Liver (tissue), 8 donors: ENCODE measurements at regions not wholly inside any gene's neighbourhood (a gene's known extent, or its start where the extent isn't known, plus 50 kb on each side); places are given as distances from the start of the nearest gene placed in this dataset.

Source experiments
- DNase-seq: peaks from one replicate; pipeline ENCODE4 v3.0.0-alpha.2; 2017; ENCODE audit warnings: low spot score
- H3K27ac ChIP-seq, 2 donors: one replicate each; pipeline ENCODE4 v1.7.0; 2013; ENCODE audit warnings: inconsistent platforms in 2 of 2, low read length in 2 of 2, control low read depth in 1 of 2, low read depth in 1 of 2, mild to moderate bottlenecking in 1 of 2
- H3K27me3 ChIP-seq, 4 donors: one replicate each; pipeline versions ENCODE4 v1.6.1 to v1.7.0; 2013; ENCODE audit warnings: low read length in 3 of 4, inconsistent platforms in 1 of 4, mild to moderate bottlenecking in 1 of 4, moderate library complexity in 1 of 4; ENCODE audit not compliant: control insufficient read depth in 4 of 4, insufficient read depth in 4 of 4
- H3K36me3 ChIP-seq, 4 donors: one replicate each; pipeline versions ENCODE4 v1.6.1 to v1.7.0; 2013; ENCODE audit warnings: low read length in 3 of 4, mild to moderate bottlenecking in 3 of 4, low read depth in 1 of 4, moderate library complexity in 1 of 4; ENCODE audit not compliant: control insufficient read depth in 4 of 4, insufficient read depth in 3 of 4
- H3K4me1 ChIP-seq, 4 donors: one replicate each; pipeline versions ENCODE4 v1.6.1 to v1.7.0; 2013; ENCODE audit warnings: low read length in 3 of 4, mild to moderate bottlenecking in 3 of 4, moderate library complexity in 1 of 4; ENCODE audit not compliant: control insufficient read depth in 4 of 4, insufficient read depth in 4 of 4
- H3K4me3 ChIP-seq, 3 donors: one replicate each; pipeline versions ENCODE4 v1.6.1 to v1.7.0; 2013; ENCODE audit warnings: low read length in 3 of 3, control low read depth in 1 of 3, low read depth in 1 of 3, mild to moderate bottlenecking in 1 of 3
- H3K9ac ChIP-seq, 2 donors: one replicate each; pipeline ENCODE4 v1.7.0; 2013; ENCODE audit warnings: low read length in 2 of 2, mild to moderate bottlenecking in 2 of 2, moderate library complexity in 2 of 2, control low read depth in 1 of 2, low read depth in 1 of 2
- H3K9me3 ChIP-seq, 4 donors: one replicate each; pipeline versions ENCODE4 v1.6.1 to v1.7.0; 2013; ENCODE audit warnings: low read length in 3 of 4; ENCODE audit not compliant: control insufficient read depth in 4 of 4
- ATF3 ChIP-seq: IDR thresholded peaks from 2 replicates; pipeline ENCODE4 v1.6.1; 2016; ENCODE audit warnings: antibody characterized with exemption
- CTCF ChIP-seq: fragments of 150-350 bp; IDR thresholded peaks from 2 replicates; pipeline ENCODE4 v1.5.1; 2017; ENCODE audit warnings: improper control_type of control experiment, low read depth, low read length; ENCODE audit not compliant: missing input control
- EGR1 ChIP-seq, 2 donors: IDR thresholded peaks; 2 replicates each; pipeline ENCODE4 v1.6.1; 2016 to 2018; ENCODE audit warnings: antibody characterized with exemption in 2 of 2, low read depth in 2 of 2
- FOXA1 ChIP-seq: IDR thresholded peaks from 2 replicates; pipeline ENCODE4 v1.6.1; 2016; ENCODE audit warnings: antibody characterized with exemption
- FOXA2 ChIP-seq: IDR thresholded peaks from 2 replicates; pipeline ENCODE4 v1.6.1; 2016; ENCODE audit warnings: antibody characterized with exemption
- GABPA ChIP-seq, 2 donors: IDR thresholded peaks in 1 of 2; conservative IDR thresholded peaks in 1 of 2; 2 replicates each; pipeline ENCODE4 v1.6.1; 2016; ENCODE audit warnings: antibody characterized with exemption in 2 of 2, mild to moderate bottlenecking in 1 of 2, moderate library complexity in 1 of 2
- HNF4A ChIP-seq, 2 donors: conservative IDR thresholded peaks; 2 replicates each; pipeline ENCODE4 v1.6.1; 2016; ENCODE audit warnings: antibody characterized with exemption in 2 of 2, mild to moderate bottlenecking in 2 of 2
- HNF4G ChIP-seq: IDR thresholded peaks from 2 replicates; pipeline ENCODE4 v1.6.1; 2016; ENCODE audit warnings: antibody characterized with exemption
- JUND ChIP-seq, 2 donors: IDR thresholded peaks; 2 replicates each; pipeline ENCODE4 v1.6.1; 2016; ENCODE audit warnings: antibody characterized with exemption in 2 of 2
- MAX ChIP-seq: IDR thresholded peaks from 2 replicates; pipeline ENCODE4 v1.6.1; 2016; ENCODE audit warnings: antibody characterized with exemption
- NR2F2 ChIP-seq: IDR thresholded peaks from 2 replicates; pipeline ENCODE4 v1.6.1; 2016; ENCODE audit warnings: antibody characterized with exemption
- RAD21 ChIP-seq, 2 donors: IDR thresholded peaks; 2 replicates each; pipeline ENCODE4 v1.6.1; 2016; ENCODE audit warnings: antibody characterized with exemption in 2 of 2, mild to moderate bottlenecking in 2 of 2
- REST ChIP-seq: IDR thresholded peaks from 2 replicates; pipeline ENCODE4 v1.6.1; 2016; ENCODE audit warnings: antibody characterized with exemption, mild to moderate bottlenecking
- RXRA ChIP-seq, 2 donors: IDR thresholded peaks; 2 replicates each; pipeline ENCODE4 v1.6.1; 2017 to 2018; ENCODE audit warnings: antibody characterized with exemption in 2 of 2, mild to moderate bottlenecking in 1 of 2
- SP1 ChIP-seq: IDR thresholded peaks from 2 replicates; pipeline ENCODE4 v1.6.1; 2018; ENCODE audit warnings: antibody characterized with exemption, mild to moderate bottlenecking
- TAF1 ChIP-seq: conservative IDR thresholded peaks from 2 replicates; pipeline ENCODE4 v1.6.1; 2016; ENCODE audit warnings: antibody characterized with exemption, mild to moderate bottlenecking
- YY1 ChIP-seq: IDR thresholded peaks from 2 replicates; pipeline ENCODE4 v1.6.1; 2016; ENCODE audit warnings: antibody characterized with exemption, mild to moderate bottlenecking
- ZBTB33 ChIP-seq: IDR thresholded peaks from 2 replicates; pipeline ENCODE4 v1.6.1; 2016; ENCODE audit warnings: antibody characterized with exemption
- WGBS: extraction: QIAGEN DNeasy Blood & Tissue Kit; methylation state at CpG from one replicate; pipeline ENCODE4 v1.1.7; 2013; 5-methylcytosine and 5-hydroxymethylcytosine counted together
- donor health status: healthy.
- donor health status: healthy.
- donor health status: healthy.
- donor health status: healthy.
- donor health status: healthy.

- DNase-seq: no peak
- Histone ChIP-seq H3K9me3 (no peaks in the 10 kb centered on the region), H3K27me3 (no peaks in the 10 kb centered on the region), H3K4me3 (no peak overlapping the region), H3K9ac (no peak overlapping the region), H3K4me1 (no peaks in the 10 kb centered on the region), H3K27ac (no peak overlapping the region), H3K36me3 (no peaks in the 10 kb centered on the region)
- no peak for TF ChIP-seq HNF4A (conservative IDR thresholded peaks at IDR 0.05)
- no peak for TF ChIP-seq HNF4G
- TF ChIP-seq NR2F2: no peak
- TF ChIP-seq FOXA1: no peak
- no peak for TF ChIP-seq RAD21 (IDR thresholded peaks at IDR 0.05)
- no peak for TF ChIP-seq EGR1 (IDR thresholded peaks at IDR 0.05; ENCODE audit: low read depth in 2 of 2)
- TF ChIP-seq RXRA (IDR thresholded peaks at IDR 0.05): no peak
- TF ChIP-seq TAF1: no peak
- no peak for TF ChIP-seq SP1
- no peak for TF ChIP-seq ZBTB33
- TF ChIP-seq GABPA (IDR thresholded peaks at IDR 0.05 in 1 of 2, conservative IDR thresholded peaks at IDR 0.05 in 1 of 2): no peak
- no peak for TF ChIP-seq JUND (IDR thresholded peaks at IDR 0.05)
- no peak for TF ChIP-seq YY1
- TF ChIP-seq MAX: no peak
- no peak for TF ChIP-seq FOXA2
- no peak for TF ChIP-seq REST
- no peak for TF ChIP-seq CTCF
- TF ChIP-seq ATF3: no peak
- WGBS: 60% methylated on average over 7 of the region's 7 CpGs
Measured at GRCh38 chr2:160632084-160632975, 138.7 kb upstream of the RBMS1 start.
